HEK293 (cell line): ENCODE measurements at regions not wholly inside any gene's neighbourhood (a gene's known extent, or its start where the extent isn't known, plus 50 kb on each side); places are given as distances from the start of the nearest gene placed in this dataset.

Experiments used
- CTCF ChIA-PET: fragments of 350-600 bp; formaldehyde crosslinking; extraction: SDS; loops from one replicate; lab custom pipeline; 2021; ENCODE audit warnings: antibody characterized with exemption; lab: Yijun Ruan, JAX
- POLR2A ChIA-PET: fragments of 300-600 bp; formaldehyde crosslinking; extraction: SDS; loops from one replicate; lab custom pipeline; 2020; ENCODE audit warnings: antibody characterized with exemption, inconsistent platforms; lab: Yijun Ruan, JAX
- H3K27ac ChIP-seq: fragments of 200-500 bp; sonication (Bioruptor generic); 2 replicates; pipeline ENCODE4 v1.5.1; 2014; ENCODE audit warnings: low read depth, low read length, control low read depth, inconsistent platforms; ENCODE audit errors: extremely low read depth
- H3K36me3 ChIP-seq, 2 experiments: fragments of 200-500 bp in 1 of 2; sonication (Bioruptor generic) in 1 of 2; 1 replicate in 1 of 2; 2 replicates in 1 of 2; pipeline ENCODE4 v1.5.1; 2014 to 2017; ENCODE audit warnings: inconsistent platforms in 2 of 2, low read length in 2 of 2; ENCODE audit not compliant: control insufficient read depth in 2 of 2, insufficient read depth in 1 of 2
- H3K4me1 ChIP-seq: fragments of 200-500 bp; sonication (Bioruptor generic); 2 replicates; pipeline ENCODE4 v1.5.1; 2014; ENCODE audit warnings: mild to moderate bottlenecking, low read length, inconsistent platforms; ENCODE audit not compliant: control insufficient read depth, insufficient read depth
- H3K4me3 ChIP-seq: 2 replicates; pipeline ENCODE4 v1.5.1; 2011; ENCODE audit warnings: low read depth, mild to moderate bottlenecking, control low read depth, low read length, moderate library complexity
- H3K9me3 ChIP-seq: fragments of 200-500 bp; sonication (Bioruptor generic); 2 replicates; pipeline ENCODE4 v1.5.1; 2014; ENCODE audit warnings: low read depth, low read length, inconsistent platforms; ENCODE audit not compliant: control insufficient read depth, insufficient read depth
- AEBP2 ChIP-seq: fragments of 450-650 bp; formaldehyde crosslinking; IDR thresholded peaks from 2 replicates; pipeline ENCODE4 v1.5.1; 2016; ENCODE audit warnings: missing biosample characterization, missing genetic modification characterization, borderline replicate concordance
- EGR2 ChIP-seq: fragments of 450-650 bp; formaldehyde crosslinking; IDR thresholded peaks from 2 replicates; pipeline ENCODE4 v1.5.1; 2016; ENCODE audit warnings: low read depth, missing biosample characterization, missing genetic modification characterization
- KLF7 ChIP-seq: fragments of 450-650 bp; formaldehyde crosslinking; IDR thresholded peaks from 2 replicates; pipeline ENCODE4 v1.5.1; 2016; ENCODE audit warnings: missing biosample characterization, missing genetic modification characterization, borderline replicate concordance
- KLF8 ChIP-seq: fragments of 450-650 bp; formaldehyde crosslinking; IDR thresholded peaks from 2 replicates; pipeline ENCODE4 v1.5.1; 2016; ENCODE audit warnings: missing biosample characterization, missing genetic modification characterization
- SP7 ChIP-seq: fragments of 450-650 bp; formaldehyde crosslinking; IDR thresholded peaks from 2 replicates; pipeline ENCODE4 v1.5.1; 2016; ENCODE audit warnings: missing biosample characterization, missing genetic modification characterization
- TCF7L2 ChIP-seq: IDR thresholded peaks from 2 replicates; pipeline ENCODE4 v1.6.1; 2011; ENCODE audit warnings: low read depth, mild to moderate bottlenecking, inconsistent platforms, low read length, moderate library complexity, borderline replicate concordance
- ZBTB21 ChIP-seq: fragments of 450-650 bp; formaldehyde crosslinking; IDR thresholded peaks from 2 replicates; pipeline ENCODE4 v1.5.1; 2017; ENCODE audit warnings: missing biosample characterization, missing genetic modification characterization
- ZFP41 ChIP-seq: fragments of 450-650 bp; formaldehyde crosslinking; IDR thresholded peaks from 2 replicates; pipeline ENCODE4 v1.5.1; 2016; ENCODE audit warnings: missing biosample characterization, missing genetic modification characterization, borderline replicate concordance
- ZNF174 ChIP-seq: fragments of 450-650 bp; formaldehyde crosslinking; IDR thresholded peaks from 2 replicates; pipeline ENCODE4 v1.5.0; 2017; ENCODE audit warnings: missing biosample characterization, mild to moderate bottlenecking, missing genetic modification characterization
- ZNF423 ChIP-seq: fragments of 450-650 bp; formaldehyde crosslinking; IDR thresholded peaks from 2 replicates; pipeline ENCODE4 v1.5.1; 2016; ENCODE audit warnings: missing biosample characterization, missing genetic modification characterization
- ZNF501 ChIP-seq: fragments of 450-650 bp; formaldehyde crosslinking; IDR thresholded peaks from 2 replicates; pipeline ENCODE4 v1.5.1; 2016; ENCODE audit warnings: missing biosample characterization, missing genetic modification characterization
- ZNF510 ChIP-seq: fragments of 450-650 bp; formaldehyde crosslinking; IDR thresholded peaks from 2 replicates; pipeline ENCODE4 v1.5.1; 2018; ENCODE audit warnings: mild to moderate bottlenecking, missing genetic modification characterization, missing biosample characterization; ENCODE audit not compliant: insufficient replicate concordance
- ZNF513 ChIP-seq: fragments of 450-650 bp; IDR thresholded peaks from 2 replicates; pipeline ENCODE4 v1.5.1; 2018; ENCODE audit warnings: missing biosample characterization, missing genetic modification characterization
- ZNF600 ChIP-seq: fragments of 450-650 bp; formaldehyde crosslinking; IDR thresholded peaks from 2 replicates; pipeline ENCODE4 v1.5.1; 2016; ENCODE audit warnings: missing biosample characterization, missing genetic modification characterization
- ZNF629 ChIP-seq: fragments of 450-650 bp; formaldehyde crosslinking; IDR thresholded peaks from 2 replicates; pipeline ENCODE4 v1.5.1; 2017; ENCODE audit warnings: missing biosample characterization, missing genetic modification characterization
- ZNF792 ChIP-seq: fragments of 450-650 bp; formaldehyde crosslinking; IDR thresholded peaks from 2 replicates; pipeline ENCODE4 v1.5.1; 2016; ENCODE audit warnings: missing biosample characterization, missing genetic modification characterization
- TF ChIP-seq, protein P1 (sequence below): fragments of 450-650 bp; formaldehyde crosslinking; IDR thresholded peaks from 2 replicates; pipeline ENCODE4 v1.5.1; 2016; ENCODE audit warnings: missing biosample characterization, missing genetic modification characterization, low read depth
- TF ChIP-seq, protein P2 (sequence below): fragments of 450-650 bp; formaldehyde crosslinking; IDR thresholded peaks from 2 replicates; pipeline ENCODE4; 2016; ENCODE audit warnings: missing biosample characterization, missing genetic modification characterization

DNA sequence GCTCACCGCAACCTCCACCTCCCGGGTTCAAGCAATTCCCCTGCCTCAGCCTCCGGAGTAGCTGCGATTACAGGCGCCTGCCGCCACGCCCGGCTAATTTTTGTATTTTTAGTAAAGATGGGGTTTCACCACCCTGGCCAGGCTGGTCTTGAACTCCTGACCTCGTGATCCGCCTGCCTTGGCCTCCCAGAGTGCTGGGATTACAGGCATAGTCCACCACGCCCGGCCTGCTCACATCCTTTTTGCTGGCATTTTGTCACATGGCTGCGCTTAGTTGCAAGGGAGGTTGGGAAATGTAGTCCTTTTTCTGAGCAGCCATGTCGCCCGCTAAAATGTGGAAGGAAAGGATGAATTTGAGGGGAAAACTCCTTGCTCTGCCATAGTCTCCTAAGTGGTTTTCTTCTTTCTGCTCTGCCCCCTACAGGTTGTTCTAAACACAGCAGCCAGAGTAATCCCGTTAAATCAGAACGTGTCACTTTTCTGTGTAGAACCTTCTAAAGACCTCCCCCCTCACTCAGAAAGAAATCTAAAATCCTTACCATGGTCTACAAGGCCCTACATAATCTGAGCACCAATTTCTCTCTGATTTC, 57.8 kb upstream of the HSPA9 start (continued):
- no peak for TF ChIP-seq ZNF513
- peak; percentile 39; the same call in 1 of the 2 replicates for TF ChIP-seq ZNF423 (tag by site-specific recombination)
- TF ChIP-seq ZFP41 (tag by site-specific recombination) = no peak
- TF ChIP-seq AEBP2 (tag by site-specific recombination) = no peak
- TF ChIP-seq, protein P1, sequence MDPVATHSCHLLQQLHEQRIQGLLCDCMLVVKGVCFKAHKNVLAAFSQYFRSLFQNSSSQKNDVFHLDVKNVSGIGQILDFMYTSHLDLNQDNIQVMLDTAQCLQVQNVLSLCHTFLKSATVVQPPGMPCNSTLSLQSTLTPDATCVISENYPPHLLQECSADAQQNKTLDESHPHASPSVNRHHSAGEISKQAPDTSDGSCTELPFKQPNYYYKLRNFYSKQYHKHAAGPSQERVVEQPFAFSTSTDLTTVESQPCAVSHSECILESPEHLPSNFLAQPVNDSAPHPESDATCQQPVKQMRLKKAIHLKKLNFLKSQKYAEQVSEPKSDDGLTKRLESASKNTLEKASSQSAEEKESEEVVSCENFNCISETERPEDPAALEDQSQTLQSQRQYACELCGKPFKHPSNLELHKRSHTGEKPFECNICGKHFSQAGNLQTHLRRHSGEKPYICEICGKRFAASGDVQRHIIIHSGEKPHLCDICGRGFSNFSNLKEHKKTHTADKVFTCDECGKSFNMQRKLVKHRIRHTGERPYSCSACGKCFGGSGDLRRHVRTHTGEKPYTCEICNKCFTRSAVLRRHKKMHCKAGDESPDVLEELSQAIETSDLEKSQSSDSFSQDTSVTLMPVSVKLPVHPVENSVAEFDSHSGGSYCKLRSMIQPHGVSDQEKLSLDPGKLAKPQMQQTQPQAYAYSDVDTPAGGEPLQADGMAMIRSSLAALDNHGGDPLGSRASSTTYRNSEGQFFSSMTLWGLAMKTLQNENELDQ (tag by site-specific recombination) = no peak
- no peak for TF ChIP-seq ZNF510 (tag by site-specific recombination)
- TF ChIP-seq ZNF792 (tag by site-specific recombination) = no peak
- TF ChIP-seq ZNF501 = no peak
- TF ChIP-seq ZNF600 = peak; percentile 33; the same call in 1 of the 2 replicates
- TF ChIP-seq, all 188 proteins: peak for 16

DNA sequence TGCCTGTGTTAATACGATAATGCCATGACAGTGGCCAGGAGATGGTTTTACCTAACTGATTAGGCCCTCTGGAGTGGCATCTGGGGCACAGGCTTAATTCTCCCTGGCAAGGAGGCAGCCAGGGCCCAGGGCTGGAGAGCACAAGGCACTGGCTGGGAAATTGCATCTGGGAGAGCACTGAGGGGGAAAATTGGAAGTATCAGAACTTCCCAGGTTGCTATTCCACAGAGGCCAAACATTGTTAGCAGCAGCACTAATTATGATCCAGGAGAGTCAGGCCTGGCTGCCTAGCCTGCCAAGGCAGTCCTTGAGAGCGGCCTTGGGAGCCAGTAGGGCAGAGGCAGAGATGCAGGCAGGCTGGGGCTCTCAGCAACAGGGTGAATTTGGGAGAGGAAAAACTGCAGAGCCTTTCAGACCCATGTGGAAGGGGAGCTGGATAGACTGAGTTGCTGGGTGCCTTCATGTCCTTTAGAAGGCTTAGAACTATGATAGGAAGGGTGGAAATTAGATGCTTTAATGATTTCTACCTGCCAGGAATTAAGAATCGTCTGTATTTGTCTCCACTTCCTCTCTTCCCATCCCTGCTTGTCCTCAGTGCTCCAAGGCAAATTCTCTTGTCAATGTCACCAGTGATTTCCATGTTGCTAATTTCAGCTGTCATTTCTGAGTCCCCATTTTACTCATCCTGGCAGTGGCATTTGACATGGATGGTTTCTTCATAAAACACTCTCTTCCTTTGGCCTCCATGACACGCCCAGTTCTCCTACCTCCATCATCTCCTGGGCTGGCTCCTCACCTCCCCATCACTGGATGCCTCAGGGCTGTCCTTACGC, 56.1 kb upstream of the HSPA9 start:
- POLR2A ChIA-PET = no interaction called here
- no peaks in the 10 kb centered on the region for H3K9me3 ChIP-seq
- no peak overlapping the region for H3K4me3 ChIP-seq
- no peaks in the 10 kb centered on the region for H3K4me1 ChIP-seq
- no peak overlapping the region for H3K27ac ChIP-seq
- H3K36me3 ChIP-seq = no peaks in the 10 kb centered on the region
- TF ChIP-seq TCF7L2 (no peak), KLF7 (no peak)
- CTCF ChIA-PET = interaction anchor here (1.2 kb wide), 1 partner anchor 10 kb away, joined by 3 read pairs; no protein-coding TSS in a partner anchor

DNA sequence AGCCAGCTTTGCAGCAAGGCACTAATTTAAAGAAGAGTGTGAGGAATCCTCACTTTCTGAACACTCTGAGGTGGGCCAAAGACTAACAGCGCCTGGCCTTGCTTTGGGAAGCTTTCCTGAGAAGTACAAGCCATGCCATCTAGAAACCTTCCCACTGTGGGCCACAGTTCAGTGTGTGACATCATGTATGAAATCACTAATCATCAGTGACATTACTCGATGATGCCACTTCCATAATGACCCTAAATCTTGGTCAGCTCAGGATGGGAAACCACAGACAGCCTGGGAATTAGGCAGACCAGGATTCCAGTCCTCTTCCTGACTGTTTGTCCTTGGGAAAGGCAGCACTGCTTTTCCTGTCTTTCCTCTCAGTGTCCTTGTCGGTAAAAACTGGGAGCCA, 54.2 kb upstream of the HSPA9 start:
- no peaks in the 10 kb centered on the region for H3K9me3 ChIP-seq
- H3K27ac ChIP-seq = no peak overlapping the region
- CTCF ChIA-PET = interaction anchor here (0.5 to 0.8 kb wide), 3 partner anchors 32 to 544 kb away, joined by 3 to 6 read pairs (median 4); no protein-coding TSS in a partner anchor
- no peaks in the 10 kb centered on the region for H3K36me3 ChIP-seq
- POLR2A ChIA-PET = no interaction called here
- no peaks in the 10 kb centered on the region for H3K4me1 ChIP-seq
- H3K4me3 ChIP-seq = no peak overlapping the region
- TF ChIP-seq ZBTB21 (tag by site-specific recombination) (peak; percentile 81), KLF8 (tag by site-specific recombination) (no peak), ZNF629 (tag by site-specific recombination) (peak; percentile 67), ZNF174 (tag by site-specific recombination) (no peak), SP7 (no peak), EGR2 (tag by site-specific recombination) (no peak)
- TF ChIP-seq, protein P2, sequence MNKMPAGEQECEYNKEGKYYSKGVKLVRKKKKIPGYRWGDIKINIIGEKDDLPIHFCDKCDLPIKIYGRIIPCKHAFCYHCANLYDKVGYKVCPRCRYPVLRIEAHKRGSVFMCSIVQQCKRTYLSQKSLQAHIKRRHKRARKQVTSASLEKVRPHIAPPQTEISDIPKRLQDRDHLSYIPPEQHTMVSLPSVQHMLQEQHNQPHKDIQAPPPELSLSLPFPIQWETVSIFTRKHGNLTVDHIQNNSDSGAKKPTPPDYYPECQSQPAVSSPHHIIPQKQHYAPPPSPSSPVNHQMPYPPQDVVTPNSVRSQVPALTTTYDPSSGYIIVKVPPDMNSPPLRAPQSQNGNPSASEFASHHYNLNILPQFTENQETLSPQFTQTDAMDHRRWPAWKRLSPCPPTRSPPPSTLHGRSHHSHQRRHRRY (tag by site-specific recombination) = no peak
- TF ChIP-seq, all 188 proteins: peak for 2
